ENCODE measurements at regions not wholly inside any gene's neighbourhood (a gene's known extent, or its start where the extent isn't known, plus 50 kb on each side); places are given as distances from the start of the nearest gene placed in this dataset.

DNA sequence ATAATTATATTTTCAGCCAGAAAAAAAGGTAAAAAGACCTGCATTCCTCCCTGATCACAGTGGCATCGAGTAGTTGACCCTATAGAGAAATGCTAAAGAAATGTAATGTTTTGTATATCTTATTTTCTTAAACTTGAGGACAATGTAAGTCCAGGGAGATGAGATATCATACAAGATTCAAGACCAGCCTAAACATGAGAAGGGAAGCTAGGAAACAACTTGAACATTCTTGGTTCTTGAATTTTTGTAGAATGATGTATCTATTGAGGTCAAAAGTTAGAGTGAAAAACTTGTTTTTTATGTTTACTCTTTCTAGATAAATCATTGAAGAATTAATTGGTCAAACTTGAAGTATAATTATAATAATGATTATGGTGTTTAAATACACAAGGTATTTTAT, 497.7 kb upstream of the TBL1XR1 start:
- CTCF ChIA-PET: interaction anchor here (0.8 to 2.1 kb wide), 6 partner anchors 12 to 690 kb away, joined by 3 to 10 read pairs (median 3); no protein-coding TSS in a partner anchor
- no peaks in the 10 kb centered on the region for H3K27me3 ChIP-seq (ENCODE audit: control insufficient read depth in 2 of 2, insufficient read depth in 2 of 2, low read length in 2 of 2)
- no peaks in the 10 kb centered on the region for H3K9me3 ChIP-seq (replicated peaks; ENCODE audit: control insufficient read depth, insufficient read depth, low read length)
- dilution Hi-C loops (cut with MboI; ENCODE audit: extremely low pct_ligation_motif_present, low sequenced_read_pairs): no loop called here
- no TSS peak for BruUV-seq (replicated peaks)
- POLR2A ChIA-PET: no interaction called here
- no peak overlapping the region for H3K9ac ChIP-seq (replicated peaks; ENCODE audit: extremely low read depth, insufficient read depth, low read length)
- no peak for DNase-seq (ENCODE audit: low read depth, low spot score)
- intact Hi-C loops (cut with micrococcal nuclease): loop anchor here (1.0 to 5.0 kb wide), 2 partner anchors 13 to 197 kb away; no protein-coding TSS in a partner anchor
- H4K20me1 ChIP-seq (replicated peaks; ENCODE audit: control insufficient read depth, extremely low read depth, insufficient read depth, low read length): no peaks in the 10 kb centered on the region
- H3K4me1 ChIP-seq (ENCODE audit: control insufficient read depth, extremely low read depth, insufficient read depth, low read length): peaks cover 18% of the 10 kb centered on the region
- H3K36me3 ChIP-seq (ENCODE audit: control insufficient read depth in 2 of 2, extremely low read depth in 1 of 2, insufficient read depth in 2 of 2, low read length in 2 of 2): no peaks in the 10 kb centered on the region
- no peaks in the 10 kb centered on the region for H3K79me2 ChIP-seq (ENCODE audit: control insufficient read depth, insufficient read depth, low read length)
- no peak overlapping the region for H2AFZ ChIP-seq (ENCODE audit: low read depth, low read length)
- TF ChIP-seq GATA2 (IDR thresholded peaks at IDR 0.05; ENCODE audit: insufficient read depth, insufficient read length, low read depth, low read length) (no peak), MAX (IDR thresholded peaks at IDR 0.05; ENCODE audit: insufficient read depth, insufficient read length) (no peak), MYC (IDR thresholded peaks at IDR 0.05; ENCODE audit: low read depth, low read length) (no peak), JUN (IDR thresholded peaks at IDR 0.05; ENCODE audit: borderline replicate concordance, insufficient read depth, insufficient read length, low read depth) (no peak), CTCF (IDR thresholded peaks at IDR 0.05; ENCODE audit: extremely low read depth in 1 of 2, insufficient read depth in 1 of 2, low read depth in 1 of 2, low read length in 2 of 2) (no peak), EZH2 (IDR thresholded peaks at IDR 0.05; ENCODE audit: borderline replicate concordance, low read depth, low read length, severe bottlenecking) (no peak), POLR2A (IDR thresholded peaks at IDR 0.05; ENCODE audit: low read depth, low read length) (no peak), POLR2AphosphoS5 (IDR thresholded peaks at IDR 0.05; ENCODE audit: insufficient read depth, low read depth, low read length) (no peak), FOS (IDR thresholded peaks at IDR 0.05; ENCODE audit: borderline replicate concordance, insufficient read depth, low read length) (no peak)
- FAIRE-seq: no peak
- H3K9me1 ChIP-seq (replicated peaks; ENCODE audit: control insufficient read depth, extremely low read depth, insufficient read depth, low read length): no peaks in the 10 kb centered on the region
- no peak overlapping the region for H3K4me3 ChIP-seq (replicated peaks in 1 of 3; ENCODE audit: insufficient read depth in 1 of 3, low read depth in 1 of 3, low read length in 3 of 3)
- no peak overlapping the region for H3K4me2 ChIP-seq (ENCODE audit: insufficient read depth, low read length)
- peak overlapping the region; percentile 14 for H3K27ac ChIP-seq (ENCODE audit: insufficient read depth, low read depth, low read length)
